Panc1 (cell line): ENCODE measurements at regions not wholly inside any gene's neighbourhood (a gene's known extent, or its start where the extent isn't known, plus 50 kb on each side); places are given as distances from the start of the nearest gene placed in this dataset.

Experiments used
- ATAC-seq: fragments of 200-7000 bp; cut with Tn5 transposase; 2 replicates; pipeline ENCODE4 v1.9.1; 2020; ENCODE audit warnings: mild to moderate bottlenecking, moderate library complexity
- BruUV-seq: library from RNA; stranded (reverse); fragments of 400-500 nt; replicated peaks from 2 replicates; lab custom pipeline; 2021; lab: Mats Ljungman, UMichigan
- CTCF ChIA-PET: fragments of 300-600 bp; sonication (Branson Sonifier 250); formaldehyde crosslinking; loops from one replicate; lab custom pipeline; 2022; ENCODE audit warnings: antibody characterized with exemption; lab: Charles Lee
- POLR2A ChIA-PET: fragments of 300-600 bp; sonication (Branson Sonifier 250); formaldehyde crosslinking; loops from one replicate; lab custom pipeline; 2022; ENCODE audit warnings: antibody characterized with exemption; lab: Charles Lee
- DNase-seq: peaks from one replicate; pipeline ENCODE4 v3.0.0-alpha.2; 2010; ENCODE audit warnings: low read depth, low spot score
- H3K27ac ChIP-seq: 2 replicates; pipeline ENCODE4 v1.5.1; 2011; ENCODE audit warnings: mild to moderate bottlenecking, low read length, inconsistent platforms
- H3K27me3 ChIP-seq: fragments of 200-500 bp; sonication (Bioruptor generic); 2 replicates; pipeline ENCODE4 v1.6.0; 2014; ENCODE audit warnings: low read length, inconsistent platforms; ENCODE audit not compliant: control insufficient read depth, insufficient read depth
- H3K36me3 ChIP-seq: fragments of 200-500 bp; sonication (Bioruptor generic); 2 replicates; pipeline ENCODE4 v1.5.1; 2014; ENCODE audit warnings: inconsistent platforms, mild to moderate bottlenecking, low read length, moderate library complexity; ENCODE audit not compliant: control insufficient read depth, insufficient read depth
- H3K4me1 ChIP-seq: 2 replicates; pipeline ENCODE4 v1.5.1; 2011; ENCODE audit warnings: inconsistent platforms, mild to moderate bottlenecking, low read length, moderate library complexity; ENCODE audit not compliant: control insufficient read depth, insufficient read depth
- H3K4me3 ChIP-seq, 2 experiments: 2 replicates each; pipeline ENCODE4 v1.5.1; 2011 to 2012; ENCODE audit warnings: low read depth in 2 of 2, low read length in 2 of 2, mild to moderate bottlenecking in 2 of 2, inconsistent platforms in 1 of 2, moderate library complexity in 1 of 2
- H3K9me3 ChIP-seq: fragments of 200-500 bp; sonication (Bioruptor generic); 2 replicates; pipeline ENCODE4 v1.5.1; 2014; ENCODE audit warnings: low read depth, mild to moderate bottlenecking, inconsistent platforms, low read length, moderate library complexity; ENCODE audit not compliant: control insufficient read depth, insufficient read depth
- CTCF ChIP-seq: fragments of 450-650 bp; IDR thresholded peaks from 2 replicates; pipeline ENCODE4 v1.5.1; 2017; ENCODE audit warnings: mild to moderate bottlenecking
- POLR2AphosphoS5 ChIP-seq: IDR thresholded peaks from 2 replicates; pipeline ENCODE4 v1.6.1; 2012; ENCODE audit warnings: mild to moderate bottlenecking, low read depth, low read length, moderate library complexity
- SIN3A ChIP-seq: IDR thresholded peaks from 2 replicates; pipeline ENCODE4 v1.6.1; 2012; ENCODE audit warnings: low read depth, mild to moderate bottlenecking, low read length, moderate library complexity, borderline replicate concordance; ENCODE audit not compliant: insufficient read depth
- TCF7L2 ChIP-seq: IDR thresholded peaks from 2 replicates; pipeline ENCODE4 v1.6.1; 2011; ENCODE audit warnings: mild to moderate bottlenecking, low read depth, low read length, inconsistent platforms
- in situ Hi-C: cut with HindIII; loops from 2 replicates; pipeline ENCODE4 v1.10.0; 2016; ENCODE audit warnings: low sequenced_read_pairs, low pct_unique_long_range_greater_than_20kb
- intact Hi-C: fragments of 100-400 bp; cut with micrococcal nuclease; formaldehyde crosslinking; loops from one replicate; pipeline ENCODE4 v1.10.0; 2022; ENCODE audit not compliant: unreplicated experiment
- TF ChIP-seq, protein P1 (sequence below), 2 experiments: IDR thresholded peaks; 2 replicates each; pipeline ENCODE4 v1.6.1; 2011 to 2012; ENCODE audit warnings: low read depth in 2 of 2, control low read depth in 1 of 2, low read length in 1 of 2, mild to moderate bottlenecking in 1 of 2, moderate library complexity in 1 of 2; ENCODE audit not compliant: insufficient read depth in 1 of 2

DNA sequence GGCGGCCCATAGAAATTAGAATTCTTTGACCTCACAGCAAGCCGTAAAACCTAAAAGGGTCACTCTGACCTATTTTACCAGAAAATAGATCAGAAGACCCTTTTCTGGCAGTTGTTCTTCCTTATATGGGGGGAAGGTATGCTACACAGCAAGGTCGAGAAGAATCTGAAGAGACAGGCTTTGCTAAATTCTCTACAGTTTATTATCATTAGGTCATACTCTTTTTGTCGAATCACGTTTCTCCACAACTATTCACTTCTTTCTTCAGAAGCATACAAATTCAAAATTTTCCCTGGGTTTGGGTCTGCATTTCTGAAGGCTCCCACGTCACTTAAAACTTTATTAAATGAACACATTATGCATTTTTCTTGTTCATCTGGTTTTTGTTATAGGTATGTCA lies 229.5 kb upstream of the GRM7 start:
- Histone ChIP-seq H3K4me1 (no peaks in the 10 kb centered on the region), H3K9me3 (no peaks in the 10 kb centered on the region), H3K36me3 (no peaks in the 10 kb centered on the region), H3K27me3 (no peaks in the 10 kb centered on the region), H3K4me3 (no peak overlapping the region), H3K27ac (no peak overlapping the region)
- CTCF ChIA-PET: no interaction called here
- ATAC-seq (no peak), DNase-seq (no peak)
- intact Hi-C loops (no loop called here), in situ Hi-C loops (no loop called here)
- POLR2A ChIA-PET: no interaction called here
- BruUV-seq: no TSS peak
- TF ChIP-seq CTCF (no peak), SIN3A (no peak), TCF7L2 (no peak), POLR2AphosphoS5 (no peak)
- TF ChIP-seq, protein P1, sequence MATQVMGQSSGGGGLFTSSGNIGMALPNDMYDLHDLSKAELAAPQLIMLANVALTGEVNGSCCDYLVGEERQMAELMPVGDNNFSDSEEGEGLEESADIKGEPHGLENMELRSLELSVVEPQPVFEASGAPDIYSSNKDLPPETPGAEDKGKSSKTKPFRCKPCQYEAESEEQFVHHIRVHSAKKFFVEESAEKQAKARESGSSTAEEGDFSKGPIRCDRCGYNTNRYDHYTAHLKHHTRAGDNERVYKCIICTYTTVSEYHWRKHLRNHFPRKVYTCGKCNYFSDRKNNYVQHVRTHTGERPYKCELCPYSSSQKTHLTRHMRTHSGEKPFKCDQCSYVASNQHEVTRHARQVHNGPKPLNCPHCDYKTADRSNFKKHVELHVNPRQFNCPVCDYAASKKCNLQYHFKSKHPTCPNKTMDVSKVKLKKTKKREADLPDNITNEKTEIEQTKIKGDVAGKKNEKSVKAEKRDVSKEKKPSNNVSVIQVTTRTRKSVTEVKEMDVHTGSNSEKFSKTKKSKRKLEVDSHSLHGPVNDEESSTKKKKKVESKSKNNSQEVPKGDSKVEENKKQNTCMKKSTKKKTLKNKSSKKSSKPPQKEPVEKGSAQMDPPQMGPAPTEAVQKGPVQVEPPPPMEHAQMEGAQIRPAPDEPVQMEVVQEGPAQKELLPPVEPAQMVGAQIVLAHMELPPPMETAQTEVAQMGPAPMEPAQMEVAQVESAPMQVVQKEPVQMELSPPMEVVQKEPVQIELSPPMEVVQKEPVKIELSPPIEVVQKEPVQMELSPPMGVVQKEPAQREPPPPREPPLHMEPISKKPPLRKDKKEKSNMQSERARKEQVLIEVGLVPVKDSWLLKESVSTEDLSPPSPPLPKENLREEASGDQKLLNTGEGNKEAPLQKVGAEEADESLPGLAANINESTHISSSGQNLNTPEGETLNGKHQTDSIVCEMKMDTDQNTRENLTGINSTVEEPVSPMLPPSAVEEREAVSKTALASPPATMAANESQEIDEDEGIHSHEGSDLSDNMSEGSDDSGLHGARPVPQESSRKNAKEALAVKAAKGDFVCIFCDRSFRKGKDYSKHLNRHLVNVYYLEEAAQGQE (IDR thresholded peaks at IDR 0.05; ENCODE audit: insufficient read depth in 1 of 2, low read depth in 2 of 2, low read length in 1 of 2): no peak

DNA sequence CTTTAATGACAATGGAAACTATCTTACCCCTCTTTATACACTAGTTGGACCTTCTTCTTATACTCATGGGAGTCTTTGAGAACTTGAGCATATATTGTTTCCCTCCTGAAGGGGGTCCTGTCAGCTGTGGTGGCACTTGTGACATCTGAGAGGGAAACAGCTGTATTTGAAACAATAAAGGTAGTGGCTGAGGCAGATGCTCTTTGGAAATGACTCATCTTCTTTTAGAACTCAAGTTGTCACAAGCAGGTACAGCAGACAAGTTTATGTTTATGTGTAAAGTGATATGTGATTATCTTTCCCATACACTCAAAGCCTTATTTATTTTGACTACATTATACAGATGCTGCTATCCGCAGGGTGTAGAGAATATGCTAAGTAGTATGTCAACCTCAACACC lies 220.0 kb upstream of the GRM7 start:
- CTCF ChIA-PET: no interaction called here
- Histone ChIP-seq H3K9me3 (no peaks in the 10 kb centered on the region), H3K27ac (no peak overlapping the region), H3K36me3 (no peaks in the 10 kb centered on the region), H3K4me1 (no peaks in the 10 kb centered on the region), H3K4me3 (no peak overlapping the region), H3K27me3 (no peaks in the 10 kb centered on the region)
- intact Hi-C loops: no loop called here
- BruUV-seq: no TSS peak
- in situ Hi-C loops: no loop called here
- ATAC-seq (no peak), DNase-seq (no peak)
- POLR2A ChIA-PET: no interaction called here
- no peak for TF ChIP-seq TCF7L2
- TF ChIP-seq, protein P1 (IDR thresholded peaks at IDR 0.05; ENCODE audit: insufficient read depth in 1 of 2, low read depth in 2 of 2, low read length in 1 of 2): no peak
- no peak for TF ChIP-seq SIN3A
- no peak for TF ChIP-seq POLR2AphosphoS5
- no peak for TF ChIP-seq CTCF
